ENCODE measurements at regions not wholly inside any gene's neighbourhood (a gene's known extent, or its start where the extent isn't known, plus 50 kb on each side); places are given as distances from the start of the nearest gene placed in this dataset.

DNA sequence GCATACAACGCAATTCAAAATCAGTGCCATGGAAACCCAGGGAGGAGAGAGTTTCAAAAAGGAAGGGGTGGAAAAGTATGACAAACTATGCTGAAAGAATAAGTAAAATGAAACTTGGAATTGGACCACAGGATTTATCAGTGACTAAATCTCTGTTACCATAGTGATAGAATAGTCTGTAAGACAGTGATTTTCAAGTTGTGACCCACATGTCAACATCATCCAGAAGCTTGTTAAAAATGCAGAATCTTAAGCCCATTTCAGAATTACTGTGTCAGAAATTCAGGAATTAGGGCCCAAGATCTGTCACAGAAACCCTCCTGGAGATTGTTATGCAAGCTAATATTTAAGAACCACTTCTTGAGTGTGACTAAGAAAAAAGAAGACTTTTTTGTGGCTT is 417.7 kb upstream of the JAG1 start:
- TF ChIP-seq, protein P1, sequence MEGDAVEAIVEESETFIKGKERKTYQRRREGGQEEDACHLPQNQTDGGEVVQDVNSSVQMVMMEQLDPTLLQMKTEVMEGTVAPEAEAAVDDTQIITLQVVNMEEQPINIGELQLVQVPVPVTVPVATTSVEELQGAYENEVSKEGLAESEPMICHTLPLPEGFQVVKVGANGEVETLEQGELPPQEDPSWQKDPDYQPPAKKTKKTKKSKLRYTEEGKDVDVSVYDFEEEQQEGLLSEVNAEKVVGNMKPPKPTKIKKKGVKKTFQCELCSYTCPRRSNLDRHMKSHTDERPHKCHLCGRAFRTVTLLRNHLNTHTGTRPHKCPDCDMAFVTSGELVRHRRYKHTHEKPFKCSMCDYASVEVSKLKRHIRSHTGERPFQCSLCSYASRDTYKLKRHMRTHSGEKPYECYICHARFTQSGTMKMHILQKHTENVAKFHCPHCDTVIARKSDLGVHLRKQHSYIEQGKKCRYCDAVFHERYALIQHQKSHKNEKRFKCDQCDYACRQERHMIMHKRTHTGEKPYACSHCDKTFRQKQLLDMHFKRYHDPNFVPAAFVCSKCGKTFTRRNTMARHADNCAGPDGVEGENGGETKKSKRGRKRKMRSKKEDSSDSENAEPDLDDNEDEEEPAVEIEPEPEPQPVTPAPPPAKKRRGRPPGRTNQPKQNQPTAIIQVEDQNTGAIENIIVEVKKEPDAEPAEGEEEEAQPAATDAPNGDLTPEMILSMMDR (IDR thresholded peaks at IDR 0.05) = no peak
- no peak for TF ChIP-seq POLR2A (IDR thresholded peaks at IDR 0.05)

All from sigmoid colon (tissue), 3 donors.